Vagina (tissue), 2 donors: ENCODE measurements at regions not wholly inside any gene's neighbourhood (a gene's known extent, or its start where the extent isn't known, plus 50 kb on each side); places are given as distances from the start of the nearest gene placed in this dataset.
"Not testable (repeated sequence)": the region's sequence is repeated elsewhere in the genome, so short reads cannot be mapped to it uniquely, and the experiment has no call there.

ENCODE experiments used
- DNase-seq, 2 donors: peaks; one replicate each; pipeline ENCODE4 v3.0.0-alpha.2; 2017; ENCODE audit errors: extremely low spot score in 2 of 2
- H3K27ac ChIP-seq: fragments of 200-600 bp; sonication (generic); one replicate; pipeline ENCODE4 v1.5.1; 2019
- H3K27me3 ChIP-seq: fragments of 200-600 bp; sonication (generic); one replicate; pipeline ENCODE4 v1.5.1; 2019
- H3K36me3 ChIP-seq, 2 donors: fragments of 200-600 bp; sonication (generic); one replicate each; pipeline ENCODE4 v1.5.1; 2017 to 2019
- H3K4me1 ChIP-seq: fragments of 200-600 bp; sonication (generic); one replicate; pipeline ENCODE4 v1.5.1; 2019
- H3K4me3 ChIP-seq, 2 donors: fragments of 200-600 bp; sonication (generic); 1 replicate in 1 of 2; 2 replicates in 1 of 2; pipeline ENCODE4 v1.5.1; 2016 to 2019
- H3K9me3 ChIP-seq: fragments of 200-600 bp; sonication (generic); one replicate; pipeline ENCODE4 v1.5.1; 2019
- CTCF ChIP-seq, 3 experiments: fragments of 450-650 bp in 2 of 3; fragments of 200-600 bp in 1 of 3; sonication (generic) in 1 of 3; IDR thresholded peaks; one replicate each; pipeline ENCODE4 v1.5.1; 2017 to 2019; ENCODE audit warnings: antibody characterized with exemption in 3 of 3, mild to moderate bottlenecking in 2 of 3, moderate library complexity in 2 of 3
- POLR2A ChIP-seq, 2 donors: fragments of 450-650 bp; IDR thresholded peaks; one replicate each; pipeline ENCODE4 v1.6.1; 2017; ENCODE audit warnings: antibody characterized with exemption in 2 of 2, mild to moderate bottlenecking in 2 of 2, moderate library complexity in 2 of 2
- POLR2AphosphoS5 ChIP-seq, 2 donors: sonication (generic); formaldehyde crosslinking; IDR thresholded peaks; one replicate each; pipeline ENCODE4 v1.9.0; 2017; ENCODE audit warnings: antibody characterized with exemption in 2 of 2, mild to moderate bottlenecking in 2 of 2, low read depth in 1 of 2; ENCODE audit not compliant: insufficient read depth in 1 of 2
- intact Hi-C: fragments of 100-400 bp; cut with DNase I; formaldehyde crosslinking; loops from one replicate; pipeline ENCODE4 v1.15.1; 2023

- intact Hi-C loops, result no loop called here
- H3K9me3 ChIP-seq, result no peaks in the 10 kb centered on the region
- no peak overlapping the region for H3K27ac ChIP-seq
- DNase-seq, result no peak
- no peaks in the 10 kb centered on the region for H3K36me3 ChIP-seq
- peaks cover 18% of the 10 kb centered on the region for H3K4me1 ChIP-seq
- no peaks in the 10 kb centered on the region for H3K27me3 ChIP-seq
- no peak overlapping the region for H3K4me3 ChIP-seq
- TF ChIP-seq POLR2A (IDR thresholded peaks at IDR 0.05), result no peak
These were observed 139.2 kb upstream of the TMEM168 start for GRCh38 chr7:112929421-112929820.

GRCh38 chr7:112926018-112926417 lies 135.8 kb upstream of the TMEM168 start:
- intact Hi-C loops, result no loop called here
- H3K4me3 ChIP-seq, result no peak overlapping the region

GRCh38 chr7:112922546-112922945 lies 132.4 kb upstream of the TMEM168 start:
- H3K27me3 ChIP-seq, H3K9me3 ChIP-seq, H3K4me3 ChIP-seq, H3K27ac ChIP-seq, H3K36me3 ChIP-seq, DNase-seq, intact Hi-C loops, H3K4me1 ChIP-seq: not testable (repeated sequence)

More at GRCh38 chr7:112926018-112926417, 135.8 kb upstream of the TMEM168 start:
- Histone ChIP-seq H3K27ac (no peak overlapping the region), H3K9me3 (no peaks in the 10 kb centered on the region), H3K27me3 (no peaks in the 10 kb centered on the region), H3K4me1 (peaks cover 7% of the 10 kb centered on the region), H3K36me3 (no peaks in the 10 kb centered on the region)
- DNase-seq, result no peak
- TF ChIP-seq CTCF (IDR thresholded peaks at IDR 0.05) (no peak), POLR2A (IDR thresholded peaks at IDR 0.05) (no peak), POLR2AphosphoS5 (IDR thresholded peaks at IDR 0.05; ENCODE audit: insufficient read depth in 1 of 2, low read depth in 1 of 2) (no peak)

- H3K4me1 ChIP-seq, DNase-seq, H3K27ac ChIP-seq, H3K9me3 ChIP-seq, H3K4me3 ChIP-seq, H3K36me3 ChIP-seq, H3K27me3 ChIP-seq, intact Hi-C loops: not testable (repeated sequence)
These were observed 126.2 kb upstream of the TMEM168 start for GRCh38 chr7:112916431-112916830.

GRCh38 chr7:112908086-112908485 lies 117.9 kb upstream of the TMEM168 start:
- Histone ChIP-seq H3K4me3 (no peak overlapping the region), H3K27ac (no peak overlapping the region), H3K4me1 (no peaks in the 10 kb centered on the region), H3K36me3 (peaks cover 0 to 6% of the 10 kb centered on the region in 2 donors), H3K27me3 (no peaks in the 10 kb centered on the region), H3K9me3 (no peaks in the 10 kb centered on the region)
- no peak for TF ChIP-seq POLR2A (IDR thresholded peaks at IDR 0.05)
- no peak for TF ChIP-seq CTCF (IDR thresholded peaks at IDR 0.05)
- TF ChIP-seq POLR2AphosphoS5 (IDR thresholded peaks at IDR 0.05; ENCODE audit: insufficient read depth in 1 of 2, low read depth in 1 of 2), result no peak
- intact Hi-C loops, result no loop called here
- DNase-seq, result no peak

- Histone ChIP-seq H3K4me3 (no peak overlapping the region), H3K4me1 (no peaks in the 10 kb centered on the region), H3K9me3 (no peaks in the 10 kb centered on the region), H3K27me3 (no peaks in the 10 kb centered on the region), H3K36me3 (peaks cover 0 to 6% of the 10 kb centered on the region in 2 donors), H3K27ac (no peak overlapping the region)
- intact Hi-C loops, result no loop called here
- no peak for TF ChIP-seq CTCF (IDR thresholded peaks at IDR 0.05)
- no peak for TF ChIP-seq POLR2A (IDR thresholded peaks at IDR 0.05)
- no peak for TF ChIP-seq POLR2AphosphoS5 (IDR thresholded peaks at IDR 0.05; ENCODE audit: insufficient read depth in 1 of 2, low read depth in 1 of 2)
- DNase-seq, result no peak
These were observed 117.5 kb upstream of the TMEM168 start for GRCh38 chr7:112907658-112908057.

- peaks cover 0 to 6% of the 10 kb centered on the region in 2 donors for H3K36me3 ChIP-seq
- H3K27ac ChIP-seq, result no peak overlapping the region
- H3K9me3 ChIP-seq, result no peaks in the 10 kb centered on the region
- intact Hi-C loops, result no loop called here
- no peak for TF ChIP-seq CTCF (IDR thresholded peaks at IDR 0.05)
- TF ChIP-seq POLR2A (IDR thresholded peaks at IDR 0.05), result no peak
- H3K4me1 ChIP-seq, result no peaks in the 10 kb centered on the region
- no peak for DNase-seq
- no peak overlapping the region for H3K4me3 ChIP-seq
- no peaks in the 10 kb centered on the region for H3K27me3 ChIP-seq
These were observed 115.8 kb upstream of the TMEM168 start for GRCh38 chr7:112905950-112906349.
